ENCODE measurements at regions not wholly inside any gene's neighbourhood (a gene's known extent, or its start where the extent isn't known, plus 50 kb on each side); places are given as distances from the start of the nearest gene placed in this dataset.

GRCh38 chr1:223035724-223036478 is 107.1 kb downstream of the TLR5 start:
- TF ChIP-seq, protein P1, sequence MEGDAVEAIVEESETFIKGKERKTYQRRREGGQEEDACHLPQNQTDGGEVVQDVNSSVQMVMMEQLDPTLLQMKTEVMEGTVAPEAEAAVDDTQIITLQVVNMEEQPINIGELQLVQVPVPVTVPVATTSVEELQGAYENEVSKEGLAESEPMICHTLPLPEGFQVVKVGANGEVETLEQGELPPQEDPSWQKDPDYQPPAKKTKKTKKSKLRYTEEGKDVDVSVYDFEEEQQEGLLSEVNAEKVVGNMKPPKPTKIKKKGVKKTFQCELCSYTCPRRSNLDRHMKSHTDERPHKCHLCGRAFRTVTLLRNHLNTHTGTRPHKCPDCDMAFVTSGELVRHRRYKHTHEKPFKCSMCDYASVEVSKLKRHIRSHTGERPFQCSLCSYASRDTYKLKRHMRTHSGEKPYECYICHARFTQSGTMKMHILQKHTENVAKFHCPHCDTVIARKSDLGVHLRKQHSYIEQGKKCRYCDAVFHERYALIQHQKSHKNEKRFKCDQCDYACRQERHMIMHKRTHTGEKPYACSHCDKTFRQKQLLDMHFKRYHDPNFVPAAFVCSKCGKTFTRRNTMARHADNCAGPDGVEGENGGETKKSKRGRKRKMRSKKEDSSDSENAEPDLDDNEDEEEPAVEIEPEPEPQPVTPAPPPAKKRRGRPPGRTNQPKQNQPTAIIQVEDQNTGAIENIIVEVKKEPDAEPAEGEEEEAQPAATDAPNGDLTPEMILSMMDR (conservative IDR thresholded peaks at IDR 0.05): no peak
- no peak for TF ChIP-seq EZH2 (IDR thresholded peaks at IDR 0.05; ENCODE audit: low read depth)
- Histone ChIP-seq H3K4me1 (replicated peaks; ENCODE audit: insufficient read depth) (peaks cover 8% of the 10 kb centered on the region), H3K9me3 (ENCODE audit: insufficient read depth, low read depth) (no peaks in the 10 kb centered on the region), H2AFZ (no peak overlapping the region), H3K27me3 (ENCODE audit: insufficient read depth, low read depth) (0 out of 2 replicates have a peak, but pooled peaks cover under 1% of the 10 kb centered on the region), H3F3A (ENCODE audit: insufficient read depth, low read depth) (no peaks in the 10 kb centered on the region), H4K20me1 (ENCODE audit: insufficient read depth) (no peaks in the 10 kb centered on the region), H3K4me2 (peak overlapping the region; percentile 15; the same call in 1 of the 2 replicates), H3K4me3 (no peak overlapping the region), H3K79me2 (ENCODE audit: low read depth) (no peaks in the 10 kb centered on the region), H3K36me3 (ENCODE audit: low read depth) (no peaks in the 10 kb centered on the region), H3K27ac (no peak overlapping the region), H3K9me2 (ENCODE audit: insufficient read depth) (no peaks in the 10 kb centered on the region)
- BruUV-seq (replicated peaks): no TSS peak
- POLR2A ChIA-PET (ENCODE audit: unreplicated experiment): interaction anchor here (0.6 kb wide), 1 partner anchor 514 kb away, joined by 4 read pairs; no protein-coding TSS in a partner anchor
- CTCF ChIA-PET: no interaction called here
- DNase-seq: no peak
- intact Hi-C loops (cut with micrococcal nuclease; ENCODE audit: unreplicated experiment): no loop called here

DNA sequence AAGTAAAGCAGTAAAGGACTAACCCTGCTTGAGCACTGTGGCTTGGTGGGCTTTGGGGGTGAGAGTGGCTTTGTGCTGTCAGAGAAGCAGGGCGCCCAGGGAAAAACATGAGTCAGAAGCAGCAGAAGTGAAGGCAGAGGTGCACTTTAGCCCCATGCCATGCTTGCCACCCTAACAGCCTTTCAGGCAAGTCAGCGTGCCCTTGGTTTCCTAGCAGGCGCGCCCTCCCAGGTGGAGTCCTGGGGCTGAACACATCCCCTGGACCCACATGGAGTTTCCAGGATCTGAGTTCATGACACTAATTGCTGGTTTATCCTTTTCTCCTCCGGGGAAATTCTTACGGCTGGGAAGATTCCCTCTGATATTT is 106.6 kb downstream of the TLR5 start:
- CTCF ChIA-PET: no interaction called here
- TF ChIP-seq, protein P1 (conservative IDR thresholded peaks at IDR 0.05): no peak
- TF ChIP-seq EZH2 (IDR thresholded peaks at IDR 0.05; ENCODE audit: low read depth): no peak
- Histone ChIP-seq H3K9me2 (ENCODE audit: insufficient read depth) (no peaks in the 10 kb centered on the region), H3K27me3 (ENCODE audit: insufficient read depth, low read depth) (0 out of 2 replicates have a peak, but pooled peaks cover 6% of the 10 kb centered on the region), H3K36me3 (ENCODE audit: low read depth) (no peaks in the 10 kb centered on the region), H3K4me3 (no peak overlapping the region), H3K27ac (no peak overlapping the region), H3K4me1 (replicated peaks; ENCODE audit: insufficient read depth) (peaks cover 8% of the 10 kb centered on the region), H3K4me2 (peak overlapping the region; percentile 15; the same call in 1 of the 2 replicates), H3K79me2 (ENCODE audit: low read depth) (no peaks in the 10 kb centered on the region), H3K9me3 (ENCODE audit: insufficient read depth, low read depth) (no peaks in the 10 kb centered on the region), H2AFZ (no peak overlapping the region), H3F3A (ENCODE audit: insufficient read depth, low read depth) (no peaks in the 10 kb centered on the region), H4K20me1 (ENCODE audit: insufficient read depth) (no peaks in the 10 kb centered on the region)
- intact Hi-C loops (cut with micrococcal nuclease; ENCODE audit: unreplicated experiment): no loop called here
- BruUV-seq (replicated peaks): no TSS peak
- POLR2A ChIA-PET (ENCODE audit: unreplicated experiment): no interaction called here
- DNase-seq: no peak

DNA sequence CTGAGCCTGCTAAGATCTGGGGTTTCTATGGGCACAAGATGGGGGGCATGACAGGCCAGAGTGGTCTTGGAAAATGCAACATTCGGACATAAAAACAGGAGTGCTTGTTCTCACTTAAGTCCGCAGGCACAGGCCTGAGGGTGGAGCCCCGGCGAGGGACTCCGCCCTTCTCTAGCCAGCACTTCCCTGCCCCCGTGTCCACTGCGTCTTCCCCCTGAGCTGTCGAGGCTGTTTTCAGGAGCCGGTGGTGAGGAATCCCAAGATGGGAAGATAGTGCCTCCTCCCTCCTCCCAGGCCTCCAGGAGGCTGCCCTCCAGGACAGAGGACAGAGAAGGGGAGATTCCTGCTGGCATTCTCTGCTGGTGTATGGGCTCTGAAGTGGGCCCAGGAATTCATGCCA is 105.2 kb downstream of the TLR5 start:
- TF ChIP-seq, protein P1 (conservative IDR thresholded peaks at IDR 0.05): no peak
- TF ChIP-seq EZH2 (IDR thresholded peaks at IDR 0.05; ENCODE audit: low read depth): no peak
- ChIA-PET POLR2A (ENCODE audit: unreplicated experiment) (no interaction called here), CTCF (no interaction called here)
- Histone ChIP-seq H3K79me2 (ENCODE audit: low read depth) (no peaks in the 10 kb centered on the region), H3K9me2 (ENCODE audit: insufficient read depth) (no peaks in the 10 kb centered on the region), H3K4me1 (replicated peaks; ENCODE audit: insufficient read depth) (peaks cover 8% of the 10 kb centered on the region), H3F3A (ENCODE audit: insufficient read depth, low read depth) (no peaks in the 10 kb centered on the region), H2AFZ (no peak overlapping the region), H3K9me3 (ENCODE audit: insufficient read depth, low read depth) (no peaks in the 10 kb centered on the region), H4K20me1 (ENCODE audit: insufficient read depth) (no peaks in the 10 kb centered on the region), H3K4me2 (no peak overlapping the region), H3K27me3 (ENCODE audit: insufficient read depth, low read depth) (0 out of 2 replicates have a peak, but pooled peaks cover 6% of the 10 kb centered on the region), H3K36me3 (ENCODE audit: low read depth) (no peaks in the 10 kb centered on the region), H3K4me3 (no peak overlapping the region), H3K27ac (no peak overlapping the region)
- intact Hi-C loops (cut with micrococcal nuclease; ENCODE audit: unreplicated experiment): no loop called here
- no peak for DNase-seq
- no TSS peak for BruUV-seq (replicated peaks)

All from PC-9 (cell line).